ENCODE measurements at regions not wholly inside any gene's neighbourhood (a gene's known extent, or its start where the extent isn't known, plus 50 kb on each side); places are given as distances from the start of the nearest gene placed in this dataset.

GRCh38 chr14:22233377-22233776 is 355.6 kb downstream of the DAD1 start:
- Histone ChIP-seq H3K4me3 (no peak overlapping the region), H3K9me3 (ENCODE audit: low read depth, low read length) (no peaks in the 10 kb centered on the region), H3K27ac (no peak overlapping the region), H3K9ac (ENCODE audit: insufficient read length) (no peak overlapping the region), H3K36me3 (ENCODE audit: insufficient read depth, low read length) (no peaks in the 10 kb centered on the region)
- no peak for TF ChIP-seq EZH2 (IDR thresholded peaks at IDR 0.05)
- TF ChIP-seq FOXP2 (optimal IDR thresholded peaks at IDR 0.05; ENCODE audit: control extremely low read depth, extremely low read length, insufficient read depth), result no peak
- TF ChIP-seq POLR2AphosphoS5 (IDR thresholded peaks at IDR 0.05; ENCODE audit: borderline replicate concordance, low read depth, low read length), result no peak
- DNase-seq (ENCODE audit: low read depth, low spot score), result no peak

GRCh38 chr14:22232933-22233332 is 356.1 kb downstream of the DAD1 start:
- Histone ChIP-seq H3K4me3 (no peak overlapping the region), H3K9ac (ENCODE audit: insufficient read length) (no peak overlapping the region), H3K36me3 (ENCODE audit: insufficient read depth, low read length) (no peaks in the 10 kb centered on the region), H3K27ac (no peak overlapping the region), H3K9me3 (ENCODE audit: low read depth, low read length) (no peaks in the 10 kb centered on the region)
- no peak for DNase-seq (ENCODE audit: low read depth, low spot score)
- TF ChIP-seq POLR2AphosphoS5 (IDR thresholded peaks at IDR 0.05; ENCODE audit: borderline replicate concordance, low read depth, low read length), result no peak
- TF ChIP-seq FOXP2 (optimal IDR thresholded peaks at IDR 0.05; ENCODE audit: control extremely low read depth, extremely low read length, insufficient read depth), result no peak
- TF ChIP-seq EZH2 (IDR thresholded peaks at IDR 0.05), result no peak

- no peak overlapping the region for H3K4me3 ChIP-seq
- DNase-seq (ENCODE audit: low read depth, low spot score), result no peak
Measured at GRCh38 chr14:22232486-22232885, 356.5 kb downstream of the DAD1 start.

GRCh38 chr14:22231018-22231417 is 358.0 kb downstream of the DAD1 start:
- H3K27ac ChIP-seq, result no peak overlapping the region
- H3K36me3 ChIP-seq (ENCODE audit: insufficient read depth, low read length), result no peaks in the 10 kb centered on the region
- no peak for DNase-seq (ENCODE audit: low read depth, low spot score)
- H3K9me3 ChIP-seq (ENCODE audit: low read depth, low read length), result no peaks in the 10 kb centered on the region
- TF ChIP-seq EZH2 (IDR thresholded peaks at IDR 0.05) (no peak), POLR2AphosphoS5 (IDR thresholded peaks at IDR 0.05; ENCODE audit: borderline replicate concordance, low read depth, low read length) (no peak), FOXP2 (optimal IDR thresholded peaks at IDR 0.05; ENCODE audit: control extremely low read depth, extremely low read length, insufficient read depth) (no peak)
- H3K4me3 ChIP-seq, result no peak overlapping the region
- no peak overlapping the region for H3K9ac ChIP-seq (ENCODE audit: insufficient read length)

More at GRCh38 chr14:22232486-22232885, 356.5 kb downstream of the DAD1 start:
- no peaks in the 10 kb centered on the region for H3K9me3 ChIP-seq (ENCODE audit: low read depth, low read length)
- no peak for TF ChIP-seq FOXP2 (optimal IDR thresholded peaks at IDR 0.05; ENCODE audit: control extremely low read depth, extremely low read length, insufficient read depth)
- H3K36me3 ChIP-seq (ENCODE audit: insufficient read depth, low read length), result no peaks in the 10 kb centered on the region
- H3K27ac ChIP-seq, result no peak overlapping the region
- H3K9ac ChIP-seq (ENCODE audit: insufficient read length), result no peak overlapping the region

- DNase-seq (ENCODE audit: low read depth, low spot score), result no peak
- Histone ChIP-seq H3K27ac (no peak overlapping the region), H3K9ac (ENCODE audit: insufficient read length) (no peak overlapping the region), H3K9me3 (ENCODE audit: low read depth, low read length) (no peaks in the 10 kb centered on the region), H3K4me3 (no peak overlapping the region), H3K36me3 (ENCODE audit: insufficient read depth, low read length) (no peaks in the 10 kb centered on the region)
- no peak for TF ChIP-seq POLR2AphosphoS5 (IDR thresholded peaks at IDR 0.05; ENCODE audit: borderline replicate concordance, low read depth, low read length)
Measured at GRCh38 chr14:22230517-22230916, 358.5 kb downstream of the DAD1 start.

- no peak overlapping the region for H3K9ac ChIP-seq (ENCODE audit: insufficient read length)
- H3K36me3 ChIP-seq (ENCODE audit: insufficient read depth, low read length), result no peaks in the 10 kb centered on the region
- H3K4me3 ChIP-seq, result no peak overlapping the region
- no peak for TF ChIP-seq POLR2AphosphoS5 (IDR thresholded peaks at IDR 0.05; ENCODE audit: borderline replicate concordance, low read depth, low read length)
- TF ChIP-seq FOXP2 (optimal IDR thresholded peaks at IDR 0.05; ENCODE audit: control extremely low read depth, extremely low read length, insufficient read depth), result no peak
- no peak for TF ChIP-seq EZH2 (IDR thresholded peaks at IDR 0.05)
- DNase-seq (ENCODE audit: low read depth, low spot score), result no peak
- H3K27ac ChIP-seq, result no peak overlapping the region
- H3K9me3 ChIP-seq (ENCODE audit: low read depth, low read length), result no peaks in the 10 kb centered on the region
Measured at GRCh38 chr14:22227084-22227483, 361.9 kb downstream of the DAD1 start.

GRCh38 chr14:22226381-22226780 is 362.6 kb downstream of the DAD1 start:
- no peak overlapping the region for H3K9ac ChIP-seq (ENCODE audit: insufficient read length)
- DNase-seq (ENCODE audit: low read depth, low spot score), result no peak
- TF ChIP-seq FOXP2 (optimal IDR thresholded peaks at IDR 0.05; ENCODE audit: control extremely low read depth, extremely low read length, insufficient read depth), result no peak
- TF ChIP-seq POLR2AphosphoS5 (IDR thresholded peaks at IDR 0.05; ENCODE audit: borderline replicate concordance, low read depth, low read length), result no peak
- no peak for TF ChIP-seq EZH2 (IDR thresholded peaks at IDR 0.05)
- H3K4me3 ChIP-seq, result no peak overlapping the region
- no peaks in the 10 kb centered on the region for H3K36me3 ChIP-seq (ENCODE audit: insufficient read depth, low read length)
- H3K9me3 ChIP-seq (ENCODE audit: low read depth, low read length), result no peaks in the 10 kb centered on the region
- no peak overlapping the region for H3K27ac ChIP-seq

- no peak overlapping the region for H3K27ac ChIP-seq
- H3K9me3 ChIP-seq (ENCODE audit: low read depth, low read length), result no peaks in the 10 kb centered on the region
- H3K9ac ChIP-seq (ENCODE audit: insufficient read length), result no peak overlapping the region
- no peaks in the 10 kb centered on the region for H3K36me3 ChIP-seq (ENCODE audit: insufficient read depth, low read length)
- H3K4me3 ChIP-seq, result no peak overlapping the region
- TF ChIP-seq POLR2AphosphoS5 (IDR thresholded peaks at IDR 0.05; ENCODE audit: borderline replicate concordance, low read depth, low read length), result no peak
- no peak for TF ChIP-seq FOXP2 (optimal IDR thresholded peaks at IDR 0.05; ENCODE audit: control extremely low read depth, extremely low read length, insufficient read depth)
- TF ChIP-seq EZH2 (IDR thresholded peaks at IDR 0.05), result no peak
- no peak for DNase-seq (ENCODE audit: low read depth, low spot score)
Measured at GRCh38 chr14:22225516-22226140, 363.4 kb downstream of the DAD1 start.

- DNase-seq (ENCODE audit: low read depth, low spot score), result no peak
- no peak overlapping the region for H3K4me3 ChIP-seq
- no peak for TF ChIP-seq POLR2AphosphoS5 (IDR thresholded peaks at IDR 0.05; ENCODE audit: borderline replicate concordance, low read depth, low read length)
- no peak for TF ChIP-seq FOXP2 (optimal IDR thresholded peaks at IDR 0.05; ENCODE audit: control extremely low read depth, extremely low read length, insufficient read depth)
- no peak for TF ChIP-seq EZH2 (IDR thresholded peaks at IDR 0.05)
Measured at GRCh38 chr14:22221508-22221907, 367.5 kb downstream of the DAD1 start.

More at GRCh38 chr14:22221508-22221907, 367.5 kb downstream of the DAD1 start:
- Histone ChIP-seq H3K27ac (no peak overlapping the region), H3K9me3 (ENCODE audit: low read depth, low read length) (no peaks in the 10 kb centered on the region), H3K36me3 (ENCODE audit: insufficient read depth, low read length) (no peaks in the 10 kb centered on the region), H3K9ac (ENCODE audit: insufficient read length) (no peak overlapping the region)

Data from SK-N-MC (cell line).